WTC11 (cell line): ENCODE measurements at regions not wholly inside any gene's neighbourhood (a gene's known extent, or its start where the extent isn't known, plus 50 kb on each side); places are given as distances from the start of the nearest gene placed in this dataset.

Source experiments
- ATAC-seq: fragments of 200-7000 bp; cut with Tn5 transposase; 2 replicates; pipeline ENCODE4 v1.10.0; 2021; ENCODE audit warnings: mild to moderate bottlenecking, moderate library complexity
- CTCF ChIA-PET: fragments of 300-600 bp; sonication (Branson Sonifier 250); formaldehyde crosslinking; loops from one replicate; lab custom pipeline; 2021; ENCODE audit warnings: antibody characterized with exemption; lab: Charles Lee
- POLR2A ChIA-PET: fragments of 350-600 bp; sonication (Branson Sonifier 250); formaldehyde crosslinking; loops from one replicate; lab custom pipeline; 2021; ENCODE audit warnings: antibody characterized with exemption; lab: Charles Lee
- DNase-seq: peaks from one replicate; pipeline ENCODE4 v3.0.0; 2021; ENCODE audit warnings: low spot score
- H3K27ac Mint-ChIP-seq: 2 replicates; pipeline ENCODE4 v1.8.0; 2021; ENCODE audit warnings: mixed read lengths
- H3K27me3 Mint-ChIP-seq: 2 replicates; pipeline ENCODE4 v1.8.0; 2021; ENCODE audit warnings: low read depth, mild to moderate bottlenecking, moderate library complexity, mixed read lengths
- H3K36me3 Mint-ChIP-seq: 2 replicates; pipeline ENCODE4 v1.8.0; 2021; ENCODE audit warnings: mixed read lengths
- H3K4me1 Mint-ChIP-seq: 2 replicates; pipeline ENCODE4 v1.8.0; 2022; ENCODE audit warnings: mixed read lengths
- H3K4me3 Mint-ChIP-seq: 2 replicates; pipeline ENCODE4 v1.8.0; 2021; ENCODE audit warnings: mild to moderate bottlenecking, moderate library complexity, mixed read lengths
- H3K9me3 Mint-ChIP-seq: 2 replicates; pipeline ENCODE4 v1.8.0; 2021; ENCODE audit warnings: mixed read lengths
- CBFB ChIP-seq: sonication (generic); formaldehyde crosslinking; IDR thresholded peaks from 2 replicates; pipeline ENCODE4 v1.8.1; 2022; ENCODE audit warnings: mild to moderate bottlenecking, low read depth, missing genetic modification reagents
- CREB1 ChIP-seq: sonication (generic); formaldehyde crosslinking; IDR thresholded peaks from 2 replicates; pipeline ENCODE4 v1.8.0; 2023; ENCODE audit warnings: mild to moderate bottlenecking, missing genetic modification reagents
- KAT7 ChIP-seq: sonication (generic); formaldehyde crosslinking; IDR thresholded peaks from 2 replicates; pipeline ENCODE4 v1.8.1; 2023; ENCODE audit warnings: missing genetic modification reagents, mild to moderate bottlenecking, borderline replicate concordance
- NR2C2 ChIP-seq: sonication (generic); formaldehyde crosslinking; IDR thresholded peaks from 2 replicates; pipeline ENCODE4 v1.8.0; 2022; ENCODE audit warnings: mild to moderate bottlenecking, missing genetic modification reagents
- ZBTB21 ChIP-seq: sonication (generic); formaldehyde crosslinking; IDR thresholded peaks from 2 replicates; pipeline ENCODE4 v1.8.1; 2023; ENCODE audit warnings: mild to moderate bottlenecking, missing genetic modification reagents, borderline replicate concordance
- ZNF423 ChIP-seq: fragments of 250-450 bp; sonication (Bioruptor Pico); IDR thresholded peaks from 2 replicates; pipeline ENCODE4 v2.1.2; 2022; ENCODE audit warnings: mild to moderate bottlenecking, moderate library complexity
- TF ChIP-seq, protein P1 (sequence below): fragments of 250-450 bp; sonication (Bioruptor Pico); IDR thresholded peaks from 2 replicates; pipeline ENCODE4 v2.1.2; 2022; ENCODE audit warnings: mild to moderate bottlenecking, moderate library complexity
- TF ChIP-seq, protein P2 (sequence below): fragments of 250-450 bp; sonication (Bioruptor Pico); IDR thresholded peaks from 2 replicates; pipeline ENCODE4 v1.9.0; 2021; ENCODE audit warnings: mild to moderate bottlenecking
- TF ChIP-seq, protein P3 (sequence below): sonication (generic); formaldehyde crosslinking; IDR thresholded peaks from 2 replicates; pipeline ENCODE4 v1.8.0; 2022; ENCODE audit warnings: mild to moderate bottlenecking, missing genetic modification reagents
- TF ChIP-seq, protein P4 (sequence below): fragments of 250-450 bp; sonication (Bioruptor Pico); IDR thresholded peaks from 2 replicates; pipeline ENCODE4 v1.8.0; 2021; ENCODE audit warnings: mild to moderate bottlenecking
- TF ChIP-seq, protein P5 (sequence below): sonication (generic); formaldehyde crosslinking; IDR thresholded peaks from 2 replicates; pipeline ENCODE4 v1.8.1; 2023; ENCODE audit warnings: mild to moderate bottlenecking, missing genetic modification reagents, moderate library complexity

DNA sequence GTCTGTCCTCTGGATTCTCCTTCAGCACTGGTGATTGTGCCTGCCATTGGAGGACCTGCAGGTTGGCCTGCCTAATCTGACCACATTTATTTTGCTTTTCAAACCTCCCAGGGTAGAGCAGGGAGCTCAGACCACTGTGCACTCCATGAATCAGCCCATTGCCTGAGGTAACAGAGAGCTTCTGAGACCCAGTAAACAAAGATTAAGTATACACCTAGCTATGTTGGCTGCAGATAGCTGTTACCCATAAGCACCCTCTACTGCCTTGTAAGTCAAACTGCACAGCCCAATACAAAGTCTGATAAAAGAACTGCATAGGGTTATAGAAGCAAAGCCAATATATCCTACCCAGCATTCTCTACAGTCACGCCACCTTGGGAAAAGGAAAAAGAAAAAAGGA, 338.7 kb downstream of the HTR1B start:
- Mint-ChIP-seq H3K27ac (no peak overlapping the region; the same call in 1 of the 2 replicates), H3K36me3 (peaks cover 5% of the 10 kb centered on the region; the same call in 1 of the 2 replicates), H3K4me1 (no peaks in the 10 kb centered on the region), H3K27me3 (no peaks in the 10 kb centered on the region), H3K4me3 (no peak overlapping the region), H3K9me3 (peaks cover 27% of the 10 kb centered on the region)
- no peak for DNase-seq
- peak; percentile 60; the same call in 1 of the 2 replicates for ATAC-seq
- no peak for TF ChIP-seq CBFB (CRISPR knock-in tag)
- no peak for TF ChIP-seq ZBTB21
- TF ChIP-seq, protein P1, sequence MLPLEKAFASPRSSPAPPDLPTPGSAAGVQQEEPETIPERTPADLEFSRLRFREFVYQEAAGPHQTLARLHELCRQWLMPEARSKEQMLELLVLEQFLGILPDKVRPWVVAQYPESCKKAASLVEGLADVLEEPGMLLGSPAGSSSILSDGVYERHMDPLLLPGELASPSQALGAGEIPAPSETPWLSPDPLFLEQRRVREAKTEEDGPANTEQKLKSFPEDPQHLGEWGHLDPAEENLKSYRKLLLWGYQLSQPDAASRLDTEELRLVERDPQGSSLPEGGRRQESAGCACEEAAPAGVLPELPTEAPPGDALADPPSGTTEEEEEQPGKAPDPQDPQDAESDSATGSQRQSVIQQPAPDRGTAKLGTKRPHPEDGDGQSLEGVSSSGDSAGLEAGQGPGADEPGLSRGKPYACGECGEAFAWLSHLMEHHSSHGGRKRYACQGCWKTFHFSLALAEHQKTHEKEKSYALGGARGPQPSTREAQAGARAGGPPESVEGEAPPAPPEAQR (CRISPR knock-in tag), result no peak
- ChIA-PET POLR2A (no interaction called here), CTCF (no interaction called here)

DNA sequence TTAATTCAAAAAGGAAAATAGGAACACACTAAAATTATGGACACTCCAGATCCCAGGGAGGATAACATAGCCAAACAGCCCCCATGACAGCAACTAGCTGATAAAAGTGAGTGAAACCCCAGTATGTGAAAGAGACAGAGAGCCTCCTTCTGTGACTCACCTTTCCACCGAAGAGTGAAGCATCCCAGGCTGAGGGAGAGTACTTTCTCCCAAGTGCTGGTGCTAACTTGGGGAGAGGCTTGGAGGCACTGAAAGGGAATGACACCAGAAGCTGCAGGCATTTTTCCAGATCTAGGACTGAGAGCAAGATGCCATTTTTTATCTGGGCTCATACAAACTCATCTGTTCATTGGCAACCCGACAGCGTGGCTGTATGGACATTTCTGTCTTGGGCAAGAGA, 339.8 kb downstream of the HTR1B start:
- Mint-ChIP-seq H3K4me1 (no peaks in the 10 kb centered on the region), H3K9me3 (peaks cover 22% of the 10 kb centered on the region), H3K27ac (no peak overlapping the region), H3K4me3 (no peak overlapping the region), H3K36me3 (peaks cover 5% of the 10 kb centered on the region; the same call in 1 of the 2 replicates), H3K27me3 (no peaks in the 10 kb centered on the region)
- DNase-seq, result no peak
- ChIA-PET POLR2A (no interaction called here), CTCF (no interaction called here)
- no peak for ATAC-seq
- TF ChIP-seq ZNF423 (CRISPR knock-in tag) (no peak), CBFB (CRISPR knock-in tag) (no peak), CREB1 (CRISPR knock-in tag) (no peak), KAT7 (CRISPR knock-in tag) (no peak), NR2C2 (CRISPR knock-in tag) (no peak)
- TF ChIP-seq, protein P2, sequence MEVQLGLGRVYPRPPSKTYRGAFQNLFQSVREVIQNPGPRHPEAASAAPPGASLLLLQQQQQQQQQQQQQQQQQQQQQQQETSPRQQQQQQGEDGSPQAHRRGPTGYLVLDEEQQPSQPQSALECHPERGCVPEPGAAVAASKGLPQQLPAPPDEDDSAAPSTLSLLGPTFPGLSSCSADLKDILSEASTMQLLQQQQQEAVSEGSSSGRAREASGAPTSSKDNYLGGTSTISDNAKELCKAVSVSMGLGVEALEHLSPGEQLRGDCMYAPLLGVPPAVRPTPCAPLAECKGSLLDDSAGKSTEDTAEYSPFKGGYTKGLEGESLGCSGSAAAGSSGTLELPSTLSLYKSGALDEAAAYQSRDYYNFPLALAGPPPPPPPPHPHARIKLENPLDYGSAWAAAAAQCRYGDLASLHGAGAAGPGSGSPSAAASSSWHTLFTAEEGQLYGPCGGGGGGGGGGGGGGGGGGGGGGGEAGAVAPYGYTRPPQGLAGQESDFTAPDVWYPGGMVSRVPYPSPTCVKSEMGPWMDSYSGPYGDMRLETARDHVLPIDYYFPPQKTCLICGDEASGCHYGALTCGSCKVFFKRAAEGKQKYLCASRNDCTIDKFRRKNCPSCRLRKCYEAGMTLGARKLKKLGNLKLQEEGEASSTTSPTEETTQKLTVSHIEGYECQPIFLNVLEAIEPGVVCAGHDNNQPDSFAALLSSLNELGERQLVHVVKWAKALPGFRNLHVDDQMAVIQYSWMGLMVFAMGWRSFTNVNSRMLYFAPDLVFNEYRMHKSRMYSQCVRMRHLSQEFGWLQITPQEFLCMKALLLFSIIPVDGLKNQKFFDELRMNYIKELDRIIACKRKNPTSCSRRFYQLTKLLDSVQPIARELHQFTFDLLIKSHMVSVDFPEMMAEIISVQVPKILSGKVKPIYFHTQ (CRISPR knock-in tag), result no peak
- TF ChIP-seq, protein P1 (CRISPR knock-in tag), result no peak
- TF ChIP-seq, protein P3, sequence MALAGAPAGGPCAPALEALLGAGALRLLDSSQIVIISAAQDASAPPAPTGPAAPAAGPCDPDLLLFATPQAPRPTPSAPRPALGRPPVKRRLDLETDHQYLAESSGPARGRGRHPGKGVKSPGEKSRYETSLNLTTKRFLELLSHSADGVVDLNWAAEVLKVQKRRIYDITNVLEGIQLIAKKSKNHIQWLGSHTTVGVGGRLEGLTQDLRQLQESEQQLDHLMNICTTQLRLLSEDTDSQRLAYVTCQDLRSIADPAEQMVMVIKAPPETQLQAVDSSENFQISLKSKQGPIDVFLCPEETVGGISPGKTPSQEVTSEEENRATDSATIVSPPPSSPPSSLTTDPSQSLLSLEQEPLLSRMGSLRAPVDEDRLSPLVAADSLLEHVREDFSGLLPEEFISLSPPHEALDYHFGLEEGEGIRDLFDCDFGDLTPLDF (CRISPR knock-in tag), result no peak

DNA sequence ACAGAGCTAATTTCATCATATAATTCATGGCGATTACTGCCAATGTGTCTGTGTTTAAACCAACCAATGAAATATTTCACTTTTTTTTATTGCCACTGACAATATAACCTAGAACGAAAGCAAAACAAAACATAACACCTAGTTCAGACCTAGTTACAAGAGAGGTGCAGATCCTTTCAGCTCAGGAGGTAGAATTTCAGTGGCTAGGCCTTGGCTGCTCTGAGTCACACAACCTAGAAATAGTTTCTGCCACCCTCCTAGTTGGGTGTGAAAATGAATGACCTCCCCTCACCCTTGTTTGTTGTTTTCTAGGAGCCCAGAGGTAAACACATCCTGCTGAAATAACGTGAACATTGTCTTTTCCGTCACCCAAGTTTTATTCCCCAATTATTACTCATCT, 356.3 kb downstream of the HTR1B start:
- Mint-ChIP-seq H3K4me1 (peaks cover 22% of the 10 kb centered on the region), H3K36me3 (no peaks in the 10 kb centered on the region; the same call in 1 of the 2 replicates)

More for the DNA sequence above, 356.3 kb downstream of the HTR1B start:
- Mint-ChIP-seq H3K4me3 (no peak overlapping the region), H3K9me3 (peaks cover 3% of the 10 kb centered on the region)
- no peak for DNase-seq
- ChIA-PET POLR2A (no interaction called here), CTCF (no interaction called here)
- ATAC-seq, result peak; percentile 26; the same call in 1 of the 2 replicates
- TF ChIP-seq, protein P4, sequence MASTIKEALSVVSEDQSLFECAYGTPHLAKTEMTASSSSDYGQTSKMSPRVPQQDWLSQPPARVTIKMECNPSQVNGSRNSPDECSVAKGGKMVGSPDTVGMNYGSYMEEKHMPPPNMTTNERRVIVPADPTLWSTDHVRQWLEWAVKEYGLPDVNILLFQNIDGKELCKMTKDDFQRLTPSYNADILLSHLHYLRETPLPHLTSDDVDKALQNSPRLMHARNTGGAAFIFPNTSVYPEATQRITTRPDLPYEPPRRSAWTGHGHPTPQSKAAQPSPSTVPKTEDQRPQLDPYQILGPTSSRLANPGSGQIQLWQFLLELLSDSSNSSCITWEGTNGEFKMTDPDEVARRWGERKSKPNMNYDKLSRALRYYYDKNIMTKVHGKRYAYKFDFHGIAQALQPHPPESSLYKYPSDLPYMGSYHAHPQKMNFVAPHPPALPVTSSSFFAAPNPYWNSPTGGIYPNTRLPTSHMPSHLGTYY (CRISPR knock-in tag), result no peak
- TF ChIP-seq, protein P5, sequence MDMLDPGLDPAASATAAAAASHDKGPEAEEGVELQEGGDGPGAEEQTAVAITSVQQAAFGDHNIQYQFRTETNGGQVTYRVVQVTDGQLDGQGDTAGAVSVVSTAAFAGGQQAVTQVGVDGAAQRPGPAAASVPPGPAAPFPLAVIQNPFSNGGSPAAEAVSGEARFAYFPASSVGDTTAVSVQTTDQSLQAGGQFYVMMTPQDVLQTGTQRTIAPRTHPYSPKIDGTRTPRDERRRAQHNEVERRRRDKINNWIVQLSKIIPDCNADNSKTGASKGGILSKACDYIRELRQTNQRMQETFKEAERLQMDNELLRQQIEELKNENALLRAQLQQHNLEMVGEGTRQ (CRISPR knock-in tag), result no peak
- TF ChIP-seq, all 79 proteins: peak for 0
- Mint-ChIP-seq H3K27ac (no peak overlapping the region), H3K27me3 (no peaks in the 10 kb centered on the region)
